Endodermal cell (in vitro differentiated cells): ENCODE measurements at regions not wholly inside any gene's neighbourhood (a gene's known extent, or its start where the extent isn't known, plus 50 kb on each side); places are given as distances from the start of the nearest gene placed in this dataset.

Source experiments
- DNase-seq: peaks from one replicate; pipeline ENCODE4 v3.0.0-alpha.2; 2017
- H3K27ac ChIP-seq: 2 replicates; pipeline ENCODE4 v1.5.1; 2013; ENCODE audit warnings: mild to moderate bottlenecking, low read depth, low read length, moderate library complexity
- H3K27me3 ChIP-seq: 2 replicates; pipeline ENCODE4 v1.6.1; 2013; ENCODE audit warnings: mild to moderate bottlenecking, low read length, moderate library complexity; ENCODE audit not compliant: insufficient read depth, control insufficient read depth, poor library complexity, severe bottlenecking
- H3K36me3 ChIP-seq: 2 replicates; pipeline ENCODE4 v1.7.0; 2013; ENCODE audit warnings: mild to moderate bottlenecking, low read length, moderate library complexity; ENCODE audit not compliant: control insufficient read depth, insufficient read depth
- H3K4me1 ChIP-seq: one replicate; pipeline ENCODE4 v1.7.0; 2013; ENCODE audit warnings: low read length; ENCODE audit not compliant: control insufficient read depth, insufficient read depth
- H3K4me3 ChIP-seq: 2 replicates; pipeline ENCODE4 v1.5.1; 2013; ENCODE audit warnings: mild to moderate bottlenecking, low read length, moderate library complexity
- H3K9ac ChIP-seq: 2 replicates; pipeline ENCODE4 v1.6.1; 2013; ENCODE audit warnings: mild to moderate bottlenecking, low read length, moderate library complexity; ENCODE audit not compliant: poor library complexity, severe bottlenecking; ENCODE audit errors: extremely low read depth
- H3K9me3 ChIP-seq: 2 replicates; pipeline ENCODE4 v1.6.1; 2013; ENCODE audit warnings: mild to moderate bottlenecking, low read length, moderate library complexity; ENCODE audit not compliant: control insufficient read depth
- H3K27ac Mint-ChIP-seq: 2 replicates; pipeline ENCODE4 v1.8.0; 2020; ENCODE audit warnings: mixed read lengths
- H3K27me3 Mint-ChIP-seq: 2 replicates; pipeline ENCODE4 v1.8.0; 2021; ENCODE audit warnings: mild to moderate bottlenecking, mixed read lengths; ENCODE audit not compliant: insufficient read depth
- H3K36me3 Mint-ChIP-seq: 2 replicates; pipeline ENCODE4 v1.8.0; 2020; ENCODE audit warnings: low read depth, mixed read lengths
- H3K4me1 Mint-ChIP-seq: 2 replicates; pipeline ENCODE4 v1.8.0; 2020; ENCODE audit warnings: mixed read lengths
- H3K4me3 Mint-ChIP-seq: 2 replicates; pipeline ENCODE4 v1.8.0; 2020; ENCODE audit warnings: mild to moderate bottlenecking, moderate library complexity, mixed read lengths
- H3K9me3 Mint-ChIP-seq: 2 replicates; pipeline ENCODE4 v1.8.0; 2020; ENCODE audit warnings: mild to moderate bottlenecking, mixed read lengths
- CTCF ChIP-seq: fragments of 200-600 bp; sonication (generic); conservative IDR thresholded peaks from 2 replicates; pipeline ENCODE4 v1.5.0; 2021; ENCODE audit warnings: antibody characterized with exemption, mild to moderate bottlenecking
- WGBS, 2 experiments: methylation state at CpG; one replicate each; pipeline versions ENCODE4 v1.1.5 to v1.1.7; 2013; ENCODE audit warnings: missing lambda C conversion rate in 2 of 2, mixed read lengths in 1 of 2; ENCODE audit not compliant: insufficient coverage in 1 of 2, insufficient read length in 1 of 2; 5-methylcytosine and 5-hydroxymethylcytosine counted together

DNA sequence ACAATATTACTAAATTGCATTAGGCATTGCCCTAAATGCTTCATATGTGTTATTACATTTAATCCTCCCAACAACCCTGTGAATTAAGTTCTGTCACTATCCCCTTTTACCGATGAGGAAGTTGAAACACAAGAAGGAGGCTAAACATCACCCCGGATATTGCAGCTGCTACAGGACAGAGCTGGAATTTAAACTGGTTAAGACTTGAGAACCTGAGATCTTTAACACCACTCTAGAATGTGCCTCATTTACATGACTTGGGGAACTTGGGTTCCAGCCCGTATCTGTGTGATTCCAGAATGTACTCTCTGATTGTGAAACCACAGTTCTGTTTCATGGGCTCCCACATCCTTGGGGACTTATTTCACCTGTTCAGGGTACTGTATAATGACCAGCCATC, 165.1 kb upstream of the PPARGC1A start:
- Mint-ChIP-seq H3K27ac (no peak overlapping the region), H3K4me3 (no peak overlapping the region)
- 90 to 94% methylated on average over 2 to 3 of the region's 3 CpGs for WGBS, 2 experiments

GRCh38 chr4:24053934-24054333, 164.1 kb upstream of the PPARGC1A start:
- Mint-ChIP-seq H3K27ac (no peak overlapping the region), H3K4me1 (peaks cover 2% of the 10 kb centered on the region), H3K9me3 (no peaks in the 10 kb centered on the region), H3K4me3 (no peak overlapping the region), H3K36me3 (no peaks in the 10 kb centered on the region), H3K27me3 (peaks cover 3% of the 10 kb centered on the region)
- H3K36me3 ChIP-seq = no peaks in the 10 kb centered on the region
- H3K9me3 ChIP-seq = no peaks in the 10 kb centered on the region
- no peak for DNase-seq
- no peaks in the 10 kb centered on the region for H3K4me1 ChIP-seq
- no peak overlapping the region for H3K27ac ChIP-seq
- TF ChIP-seq CTCF = no peak
- no peak overlapping the region for H3K9ac ChIP-seq
- H3K27me3 ChIP-seq = no peaks in the 10 kb centered on the region
- H3K4me3 ChIP-seq = no peak overlapping the region

More for the DNA sequence above, 165.1 kb upstream of the PPARGC1A start:
- Mint-ChIP-seq H3K9me3 (no peaks in the 10 kb centered on the region), H3K4me1 (peaks cover 4% of the 10 kb centered on the region), H3K27me3 (peaks cover 4% of the 10 kb centered on the region), H3K36me3 (no peaks in the 10 kb centered on the region)
- H3K9ac ChIP-seq = no peak overlapping the region
- no peak overlapping the region for H3K27ac ChIP-seq
- no peak overlapping the region for H3K4me3 ChIP-seq
- no peaks in the 10 kb centered on the region for H3K36me3 ChIP-seq
- DNase-seq = no peak
- no peaks in the 10 kb centered on the region for H3K9me3 ChIP-seq
- H3K27me3 ChIP-seq = no peaks in the 10 kb centered on the region
- TF ChIP-seq CTCF = no peak
- no peaks in the 10 kb centered on the region for H3K4me1 ChIP-seq

- WGBS, 2 experiments = 80 to 92% methylated on average over 3 to 5 of the region's 5 CpGs
- TF ChIP-seq CTCF = peak; percentile 66
- Mint-ChIP-seq H3K4me3 (no peak overlapping the region), H3K9me3 (no peaks in the 10 kb centered on the region), H3K27ac (no peak overlapping the region), H3K27me3 (no peaks in the 10 kb centered on the region), H3K4me1 (peaks cover 4% of the 10 kb centered on the region), H3K36me3 (no peaks in the 10 kb centered on the region)
- no peak overlapping the region for H3K9ac ChIP-seq
- no peaks in the 10 kb centered on the region for H3K4me1 ChIP-seq
- DNase-seq = no peak
- no peak overlapping the region for H3K4me3 ChIP-seq
- H3K9me3 ChIP-seq = no peaks in the 10 kb centered on the region
- no peak overlapping the region for H3K27ac ChIP-seq
- H3K36me3 ChIP-seq = no peaks in the 10 kb centered on the region
- no peaks in the 10 kb centered on the region for H3K27me3 ChIP-seq
These were observed 155.1 kb upstream of the PPARGC1A start for GRCh38 chr4:24044610-24045589.
